Duodenal mucosa (tissue), 2 donors: ENCODE measurements at regions not wholly inside any gene's neighbourhood (a gene's known extent, or its start where the extent isn't known, plus 50 kb on each side); places are given as distances from the start of the nearest gene placed in this dataset.

Experiments
- H3K27ac ChIP-seq: one replicate; pipeline ENCODE4 v1.7.0; 2013; ENCODE audit warnings: low read depth, low read length
- H3K27me3 ChIP-seq, 2 donors: one replicate each; pipeline ENCODE4 v1.7.0; 2013; ENCODE audit warnings: low read length in 2 of 2, control low read depth in 1 of 2; ENCODE audit not compliant: insufficient read depth in 2 of 2, control insufficient read depth in 1 of 2
- H3K36me3 ChIP-seq, 2 donors: one replicate each; pipeline ENCODE4 v1.7.0; 2013; ENCODE audit warnings: low read length in 2 of 2, control low read depth in 1 of 2; ENCODE audit not compliant: insufficient read depth in 2 of 2, control insufficient read depth in 1 of 2
- H3K4me1 ChIP-seq, 2 donors: one replicate each; pipeline ENCODE4 v1.7.0; 2013; ENCODE audit warnings: low read length in 2 of 2, control low read depth in 1 of 2; ENCODE audit not compliant: insufficient read depth in 2 of 2, control insufficient read depth in 1 of 2
- H3K4me3 ChIP-seq, 2 donors: one replicate each; pipeline ENCODE4 v1.7.0; 2013; ENCODE audit warnings: low read length in 2 of 2, low read depth in 1 of 2
- H3K9ac ChIP-seq, 2 donors: one replicate each; pipeline ENCODE4 v1.7.0; 2013; ENCODE audit warnings: low read length in 2 of 2, low read depth in 1 of 2
- H3K9me3 ChIP-seq, 2 donors: one replicate each; pipeline ENCODE4 v1.7.0; 2013; ENCODE audit warnings: low read length in 2 of 2, control low read depth in 1 of 2; ENCODE audit not compliant: control insufficient read depth in 1 of 2

DNA sequence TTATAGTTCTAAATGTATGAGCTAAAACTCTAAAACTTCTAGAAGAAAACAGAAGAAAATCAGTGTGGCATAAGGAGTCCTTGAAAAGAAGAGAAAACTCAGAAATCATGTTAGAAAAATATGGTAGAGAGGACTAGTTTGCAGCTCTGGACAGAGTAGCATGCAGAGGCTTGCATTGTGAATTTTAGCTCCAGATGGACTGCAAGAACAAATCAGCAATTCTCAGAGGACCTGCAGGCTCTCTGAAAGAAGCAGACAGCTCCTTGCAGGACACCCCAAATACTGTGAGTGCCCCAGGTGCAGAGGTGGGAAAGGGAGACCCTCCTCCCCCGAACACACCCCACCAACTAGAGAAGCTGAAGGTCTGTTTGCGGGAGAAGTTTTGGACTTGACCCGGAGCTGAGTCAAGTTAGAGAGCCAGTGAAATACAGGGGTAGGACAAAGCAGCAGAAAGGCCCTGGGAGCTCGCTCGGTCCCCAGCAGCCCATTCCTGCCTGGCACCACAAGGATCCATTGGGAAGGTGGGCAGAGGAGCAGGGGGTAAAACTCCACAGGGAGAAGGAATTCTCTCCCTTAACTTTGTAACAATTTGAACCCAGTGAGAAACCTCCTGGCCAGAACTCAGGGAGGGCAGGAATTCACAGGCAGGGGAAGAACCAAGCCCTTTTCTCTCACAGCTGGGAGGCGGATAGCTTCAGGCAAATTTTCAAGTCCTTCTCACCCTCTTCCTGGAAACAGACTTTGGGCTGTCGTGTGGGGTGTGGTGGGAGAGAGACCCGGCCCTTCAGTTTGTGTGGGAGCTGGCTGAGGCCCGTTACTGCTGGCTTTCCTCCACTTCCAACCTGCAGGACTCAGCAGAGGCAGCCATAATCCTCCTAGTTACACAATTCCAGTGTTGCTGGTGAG is 216.2 kb upstream of the SLC35G4 start:
- Histone ChIP-seq H3K27ac (no peak overlapping the region), H3K4me3 (no peak overlapping the region), H3K9me3 (no peaks in the 10 kb centered on the region), H3K4me1 (no peaks in the 10 kb centered on the region), H3K36me3 (no peaks in the 10 kb centered on the region), H3K9ac (no peak overlapping the region), H3K27me3 (no peaks in the 10 kb centered on the region)

DNA sequence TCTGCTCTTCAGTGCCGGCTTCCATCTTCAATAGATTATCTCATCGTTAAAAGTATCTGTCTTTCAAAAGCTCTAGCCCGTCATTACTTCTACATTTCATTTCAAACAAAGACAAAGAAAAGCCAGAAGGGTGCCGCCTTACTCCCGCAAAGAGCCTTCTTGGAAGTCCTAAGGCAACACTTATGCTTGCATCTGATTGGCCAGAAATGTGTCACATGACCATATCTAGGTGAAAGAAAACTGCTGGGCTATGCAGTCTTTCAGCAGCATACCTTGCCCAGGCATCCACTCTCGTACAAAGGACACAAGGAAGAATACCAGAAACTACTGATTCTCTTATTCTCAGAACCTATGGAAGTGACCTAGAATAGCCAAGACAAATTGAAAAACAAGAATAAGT is 217.1 kb upstream of the SLC35G4 start:
- no peaks in the 10 kb centered on the region for H3K4me1 ChIP-seq

DNA sequence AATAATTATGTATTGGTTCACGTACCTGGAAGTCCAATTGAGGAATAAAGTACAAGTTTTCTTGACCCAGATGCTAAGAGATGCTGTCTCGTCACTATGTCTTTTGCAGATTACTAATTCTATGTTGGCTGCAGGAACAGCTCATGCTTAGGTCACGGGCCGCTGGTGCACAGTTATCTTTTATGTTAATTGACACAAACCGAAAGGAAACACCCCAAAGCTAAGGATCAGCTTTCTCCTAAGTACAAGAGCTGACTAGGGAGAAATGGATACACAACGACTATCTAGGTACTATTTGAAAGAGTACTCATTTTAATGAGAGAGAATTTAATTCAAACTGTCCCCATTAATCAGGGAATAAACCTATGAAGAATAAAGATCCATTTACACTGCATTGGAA is 217.7 kb upstream of the SLC35G4 start:
- H3K4me1 ChIP-seq: no peaks in the 10 kb centered on the region
- H3K36me3 ChIP-seq: no peaks in the 10 kb centered on the region
- no peak overlapping the region for H3K27ac ChIP-seq
- H3K4me3 ChIP-seq: no peak overlapping the region
- peaks cover 0 to 4% of the 10 kb centered on the region in 2 donors for H3K9me3 ChIP-seq
- no peaks in the 10 kb centered on the region for H3K27me3 ChIP-seq
- no peak overlapping the region for H3K9ac ChIP-seq

More for the DNA sequence above, 217.1 kb upstream of the SLC35G4 start:
- H3K4me3 ChIP-seq: no peak overlapping the region
- H3K36me3 ChIP-seq: no peaks in the 10 kb centered on the region
- no peak overlapping the region for H3K9ac ChIP-seq
- H3K27me3 ChIP-seq: no peaks in the 10 kb centered on the region
- H3K9me3 ChIP-seq: no peaks in the 10 kb centered on the region
- no peak overlapping the region for H3K27ac ChIP-seq

DNA sequence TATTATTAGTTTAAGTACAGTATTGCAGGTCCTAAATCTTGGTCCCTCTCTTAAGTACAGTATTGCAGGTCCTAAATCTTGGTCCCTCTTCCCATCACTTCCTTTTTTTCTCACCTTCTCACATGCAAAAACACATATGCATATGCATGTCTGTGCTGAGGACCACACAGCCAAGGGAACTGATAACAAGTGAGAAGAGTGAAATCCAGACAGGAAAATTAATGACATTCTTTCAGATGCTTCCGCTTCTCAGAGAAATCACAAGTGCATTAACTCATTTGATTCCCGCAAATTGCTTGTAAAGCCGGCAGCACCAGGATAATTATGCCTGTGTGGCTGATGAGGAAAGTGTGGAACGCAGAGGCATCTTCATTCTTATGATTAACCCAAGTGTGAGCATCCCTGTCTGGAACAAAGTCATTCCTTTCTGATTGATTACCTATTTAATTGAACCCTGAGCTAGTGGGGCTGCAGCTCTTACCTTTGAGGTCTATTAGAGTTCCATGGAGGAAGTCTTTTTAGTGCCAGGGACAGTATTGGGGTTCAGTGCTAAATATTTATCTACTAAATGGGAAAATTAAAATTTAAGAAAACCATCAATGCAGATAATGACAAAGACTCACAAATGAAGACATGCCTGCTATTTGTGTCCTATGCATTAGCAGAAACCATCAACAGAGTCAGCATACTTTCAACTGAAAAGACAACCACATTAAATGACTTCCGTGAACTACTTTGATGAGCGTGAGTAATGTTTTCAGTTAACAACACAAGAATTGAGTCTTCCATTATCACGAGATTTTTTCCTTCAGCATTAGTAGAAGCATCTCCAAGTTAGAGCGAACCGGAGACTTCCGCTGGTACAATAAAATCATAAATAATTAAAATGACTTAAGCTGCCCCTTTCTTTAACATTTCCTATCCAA is 220.4 kb upstream of the SLC35G4 start:
- H3K9ac ChIP-seq: no peak overlapping the region
- H3K27me3 ChIP-seq: no peaks in the 10 kb centered on the region
- H3K36me3 ChIP-seq: no peaks in the 10 kb centered on the region
- H3K4me3 ChIP-seq: no peak overlapping the region
- H3K9me3 ChIP-seq: peaks cover 0 to 6% of the 10 kb centered on the region in 2 donors
- no peaks in the 10 kb centered on the region for H3K4me1 ChIP-seq
- H3K27ac ChIP-seq: no peak overlapping the region

DNA sequence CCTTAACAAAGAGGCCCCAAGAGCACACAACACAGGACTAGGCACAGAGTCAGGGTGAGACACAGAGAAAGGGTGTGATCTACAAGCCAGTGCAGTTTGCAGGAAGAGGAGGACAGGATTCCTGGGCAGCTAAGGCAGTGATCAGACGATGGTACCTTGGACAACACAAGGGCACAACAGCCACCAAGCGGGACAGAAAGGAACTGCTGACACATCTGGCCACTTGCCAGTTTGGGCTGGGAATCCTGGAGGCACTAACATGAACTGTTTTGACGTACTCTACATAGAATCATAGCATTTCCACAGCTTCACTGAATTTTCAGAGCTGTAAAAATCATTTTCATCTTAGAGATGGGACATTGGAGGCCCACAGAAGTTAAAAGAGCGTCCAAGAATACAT is 221.5 kb upstream of the SLC35G4 start:
- Histone ChIP-seq H3K27me3 (no peaks in the 10 kb centered on the region), H3K4me3 (no peak overlapping the region), H3K27ac (no peak overlapping the region), H3K9ac (no peak overlapping the region), H3K36me3 (no peaks in the 10 kb centered on the region), H3K4me1 (no peaks in the 10 kb centered on the region), H3K9me3 (peaks cover 0 to 6% of the 10 kb centered on the region in 2 donors)

DNA sequence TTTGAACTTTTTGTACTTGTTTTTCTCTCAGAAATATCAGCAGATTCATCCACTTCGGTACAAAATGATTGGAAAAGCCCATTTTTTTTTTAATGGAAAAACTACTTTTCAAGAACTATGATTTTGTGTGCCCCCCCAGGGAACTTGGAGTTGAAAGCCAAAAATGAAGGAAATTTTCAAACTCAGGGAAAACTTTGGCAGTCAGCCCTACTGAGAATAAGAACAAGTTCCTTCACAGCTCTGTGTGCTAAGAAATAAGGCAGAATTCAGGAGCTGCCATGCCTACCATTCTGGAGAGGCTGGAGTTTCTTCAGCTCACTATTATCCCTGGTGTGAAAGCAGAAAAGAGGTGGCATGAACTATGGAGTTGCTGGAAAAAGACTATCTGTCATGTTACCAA is 226.0 kb upstream of the SLC35G4 start:
- H3K9me3 ChIP-seq: peaks cover 0 to 10% of the 10 kb centered on the region in 2 donors

DNA sequence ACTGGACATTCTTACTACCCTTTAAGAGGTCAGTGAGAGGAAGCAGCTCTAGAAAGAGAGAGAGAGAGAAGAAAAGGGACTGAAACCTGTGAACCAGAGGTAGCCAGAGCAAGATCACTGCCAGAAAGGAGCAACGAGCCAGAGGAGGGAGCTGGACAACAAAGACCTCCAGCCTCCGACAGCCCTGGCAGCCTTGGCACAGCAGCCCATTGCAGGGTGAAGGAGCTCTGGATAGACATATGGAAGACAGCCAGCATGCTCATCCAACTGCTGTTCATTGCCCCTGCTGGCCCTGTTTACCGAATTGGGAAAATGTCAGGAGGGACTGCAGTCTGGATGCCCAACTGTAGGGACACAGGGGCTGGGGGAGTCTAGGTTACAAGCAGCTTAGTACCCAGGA is 228.4 kb upstream of the SLC35G4 start:
- Histone ChIP-seq H3K9ac (no peak overlapping the region), H3K4me3 (no peak overlapping the region), H3K4me1 (no peaks in the 10 kb centered on the region), H3K36me3 (no peaks in the 10 kb centered on the region), H3K27me3 (no peaks in the 10 kb centered on the region), H3K9me3 (peaks cover 0 to 5% of the 10 kb centered on the region in 2 donors), H3K27ac (no peak overlapping the region)

More for the DNA sequence above, 226.0 kb upstream of the SLC35G4 start:
- Histone ChIP-seq H3K4me1 (no peaks in the 10 kb centered on the region), H3K4me3 (no peak overlapping the region), H3K9ac (no peak overlapping the region), H3K27me3 (no peaks in the 10 kb centered on the region), H3K27ac (no peak overlapping the region), H3K36me3 (no peaks in the 10 kb centered on the region)

DNA sequence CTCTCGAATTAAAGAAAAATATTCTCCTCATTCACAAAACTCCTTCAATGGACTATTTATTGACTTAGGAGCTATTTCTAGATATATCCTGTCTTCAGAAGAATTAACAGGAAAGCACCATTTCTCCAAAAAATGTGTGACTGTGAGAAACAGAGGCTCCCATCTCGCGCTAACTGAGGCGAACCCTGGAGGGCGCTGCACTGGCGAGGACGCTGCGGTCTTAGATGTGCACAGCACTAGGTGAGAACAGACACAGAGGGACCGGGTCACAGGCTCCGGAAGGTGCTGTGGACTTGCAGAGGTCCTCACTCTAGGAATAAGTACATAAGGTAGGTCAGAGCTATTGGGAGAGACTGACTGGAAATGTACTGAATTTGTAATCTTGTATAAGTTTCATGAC is 229.7 kb upstream of the SLC35G4 start:
- Histone ChIP-seq H3K36me3 (no peaks in the 10 kb centered on the region), H3K9me3 (peaks cover 0 to 5% of the 10 kb centered on the region in 2 donors), H3K9ac (no peak overlapping the region), H3K27me3 (no peaks in the 10 kb centered on the region), H3K4me3 (no peak overlapping the region), H3K4me1 (no peaks in the 10 kb centered on the region), H3K27ac (no peak overlapping the region)

DNA sequence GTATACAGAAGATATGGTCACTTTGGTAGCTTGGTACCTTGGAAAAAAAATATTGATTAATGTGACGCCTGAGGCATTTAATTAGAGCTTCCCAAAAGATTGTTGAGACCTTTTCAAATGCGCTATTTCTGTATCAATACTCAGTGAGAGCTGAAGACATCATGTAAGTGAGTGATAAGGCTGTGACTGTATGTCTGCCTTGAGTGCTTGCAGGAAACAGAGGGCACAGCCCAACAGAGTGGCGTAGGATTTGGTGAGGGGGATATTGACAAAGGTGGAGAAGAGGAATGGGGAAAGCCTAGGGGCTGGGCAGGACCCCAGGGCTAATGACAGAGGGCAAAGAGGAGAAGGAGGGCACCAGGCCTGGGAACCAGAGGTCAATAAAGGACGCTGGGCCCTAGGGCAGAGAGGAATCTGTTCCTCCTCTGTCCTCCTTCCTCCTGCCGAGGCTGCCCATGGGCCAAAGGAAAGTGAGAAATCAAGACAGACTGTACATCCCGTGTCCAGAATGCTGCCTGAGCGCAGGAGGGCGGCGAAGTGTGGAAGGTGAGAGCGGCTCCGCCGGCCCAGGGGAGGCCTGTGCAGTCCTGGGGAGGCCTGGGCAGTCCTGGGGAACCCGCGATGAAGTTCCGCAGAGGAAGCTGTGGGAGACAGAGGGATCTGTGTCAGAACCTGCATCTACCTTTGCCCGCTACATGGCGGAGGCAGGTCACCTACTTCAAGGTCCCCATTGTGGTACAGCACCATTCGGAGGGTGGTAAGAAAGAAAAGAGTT is 228.6 kb upstream of the PIEZO2 start:
- Histone ChIP-seq H3K9ac (no peak overlapping the region), H3K4me3 (no peak overlapping the region), H3K4me1 (no peaks in the 10 kb centered on the region), H3K27ac (no peak overlapping the region), H3K27me3 (no peaks in the 10 kb centered on the region), H3K36me3 (no peaks in the 10 kb centered on the region), H3K9me3 (peaks cover 0 to 5% of the 10 kb centered on the region in 2 donors)
